OCI-LY7 (cell line): ENCODE measurements at regions not wholly inside any gene's neighbourhood (a gene's known extent, or its start where the extent isn't known, plus 50 kb on each side); places are given as distances from the start of the nearest gene placed in this dataset.

Experiments used
- EZH2phosphoT487 ChIP-seq: fragments of 200-600 bp; sonication (generic); IDR thresholded peaks from 2 replicates; pipeline ENCODE4 v1.6.1; 2018; ENCODE audit warnings: low read depth, borderline replicate concordance, mild to moderate bottlenecking, mixed run types, antibody characterized with exemption, low read length, moderate library complexity, mixed read lengths
- TF ChIP-seq, protein P1 (sequence below): fragments of 200-600 bp; sonication (generic); conservative IDR thresholded peaks from 2 replicates; pipeline ENCODE4 v1.5.1; 2014; ENCODE audit warnings: mild to moderate bottlenecking, antibody characterized with exemption, low read length, moderate library complexity, mixed read lengths

DNA sequence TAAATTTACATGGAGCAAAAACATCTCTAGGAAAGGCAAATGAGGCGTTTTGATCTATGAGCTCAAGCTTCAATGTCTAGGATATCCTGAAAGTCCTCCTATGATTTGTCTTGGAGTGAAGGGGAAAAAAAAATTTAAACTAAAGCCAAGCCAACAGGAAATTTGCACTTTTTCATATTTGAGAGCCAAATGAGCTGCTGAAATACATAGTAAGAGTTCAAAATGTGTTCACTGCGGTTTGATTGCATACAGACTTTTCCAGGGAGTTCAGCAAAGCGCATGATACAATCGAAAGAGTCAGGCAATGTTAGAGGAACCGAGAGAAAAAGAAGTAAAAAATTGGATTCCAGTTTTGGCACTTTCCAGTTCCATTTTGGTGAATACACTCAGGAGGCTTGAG is 633.4 kb upstream of the MGMT start:
- TF ChIP-seq, protein P1, sequence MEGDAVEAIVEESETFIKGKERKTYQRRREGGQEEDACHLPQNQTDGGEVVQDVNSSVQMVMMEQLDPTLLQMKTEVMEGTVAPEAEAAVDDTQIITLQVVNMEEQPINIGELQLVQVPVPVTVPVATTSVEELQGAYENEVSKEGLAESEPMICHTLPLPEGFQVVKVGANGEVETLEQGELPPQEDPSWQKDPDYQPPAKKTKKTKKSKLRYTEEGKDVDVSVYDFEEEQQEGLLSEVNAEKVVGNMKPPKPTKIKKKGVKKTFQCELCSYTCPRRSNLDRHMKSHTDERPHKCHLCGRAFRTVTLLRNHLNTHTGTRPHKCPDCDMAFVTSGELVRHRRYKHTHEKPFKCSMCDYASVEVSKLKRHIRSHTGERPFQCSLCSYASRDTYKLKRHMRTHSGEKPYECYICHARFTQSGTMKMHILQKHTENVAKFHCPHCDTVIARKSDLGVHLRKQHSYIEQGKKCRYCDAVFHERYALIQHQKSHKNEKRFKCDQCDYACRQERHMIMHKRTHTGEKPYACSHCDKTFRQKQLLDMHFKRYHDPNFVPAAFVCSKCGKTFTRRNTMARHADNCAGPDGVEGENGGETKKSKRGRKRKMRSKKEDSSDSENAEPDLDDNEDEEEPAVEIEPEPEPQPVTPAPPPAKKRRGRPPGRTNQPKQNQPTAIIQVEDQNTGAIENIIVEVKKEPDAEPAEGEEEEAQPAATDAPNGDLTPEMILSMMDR: no peak
- no peak for TF ChIP-seq EZH2phosphoT487
